Hepatocyte (in vitro differentiated cells): ENCODE measurements at regions not wholly inside any gene's neighbourhood (a gene's known extent, or its start where the extent isn't known, plus 50 kb on each side); places are given as distances from the start of the nearest gene placed in this dataset.

Experiments used
- DNase-seq: peaks from one replicate; pipeline ENCODE4 v3.0.0-alpha.2; 2016; ENCODE audit warnings: low spot score
- H2AFZ ChIP-seq: fragments of 200-600 bp; sonication (generic); 2 replicates; pipeline ENCODE4 v1.6.0; 2016; ENCODE audit warnings: antibody characterized with exemption, mild to moderate bottlenecking
- H3K27ac ChIP-seq: fragments of 200-600 bp; sonication (generic); 2 replicates; pipeline ENCODE4 v1.5.1; 2016; ENCODE audit warnings: mild to moderate bottlenecking
- H3K27me3 ChIP-seq: fragments of 200-600 bp; sonication (generic); 2 replicates; pipeline ENCODE4 v1.6.1; 2016
- H3K36me3 ChIP-seq: fragments of 200-600 bp; sonication (generic); replicated peaks from 2 replicates; pipeline ENCODE4 v1.5.1; 2016; ENCODE audit warnings: low read depth; ENCODE audit not compliant: insufficient read depth
- H3K4me1 ChIP-seq: fragments of 200-600 bp; sonication (generic); 2 replicates; pipeline ENCODE4 v1.5.1; 2016; ENCODE audit warnings: mild to moderate bottlenecking, moderate library complexity; ENCODE audit not compliant: insufficient read depth
- H3K4me2 ChIP-seq: fragments of 200-600 bp; sonication (generic); 2 replicates; pipeline ENCODE4 v1.6.0; 2016
- H3K4me3 ChIP-seq: fragments of 200-600 bp; sonication (generic); 2 replicates; pipeline ENCODE4 v1.5.1; 2016; ENCODE audit warnings: mild to moderate bottlenecking
- H3K79me2 ChIP-seq: fragments of 200-600 bp; sonication (generic); 2 replicates; pipeline ENCODE4 v1.6.0; 2017; ENCODE audit warnings: mild to moderate bottlenecking
- H3K9me2 ChIP-seq: fragments of 200-600 bp; sonication (generic); replicated peaks from 2 replicates; pipeline ENCODE4 v1.6.0; 2017; ENCODE audit warnings: mild to moderate bottlenecking; ENCODE audit not compliant: insufficient read depth
- H3K9me3 ChIP-seq: fragments of 200-600 bp; sonication (generic); 2 replicates; pipeline ENCODE4 v1.5.1; 2016; ENCODE audit warnings: low read depth, mild to moderate bottlenecking
- H4K20me1 ChIP-seq: fragments of 200-600 bp; sonication (generic); 2 replicates; pipeline ENCODE4 v1.6.0; 2016; ENCODE audit warnings: mild to moderate bottlenecking; ENCODE audit not compliant: insufficient read depth, poor library complexity, severe bottlenecking
- CTCF ChIP-seq: fragments of 200-600 bp; sonication (generic); IDR thresholded peaks from 2 replicates; pipeline ENCODE4 v1.5.1; 2016; ENCODE audit warnings: antibody characterized with exemption, mild to moderate bottlenecking; ENCODE audit not compliant: poor library complexity
- EZH2 ChIP-seq: fragments of 200-600 bp; sonication (generic); IDR thresholded peaks from 2 replicates; pipeline ENCODE4 v1.6.1; 2016; ENCODE audit warnings: antibody characterized with exemption, mild to moderate bottlenecking, borderline replicate concordance
- EZH2phosphoT487 ChIP-seq: fragments of 200-600 bp; sonication (generic); IDR thresholded peaks from one replicate; pipeline ENCODE4 v1.6.1; 2018; ENCODE audit warnings: antibody characterized with exemption, mild to moderate bottlenecking, low read depth, moderate library complexity; ENCODE audit not compliant: unreplicated experiment, severe bottlenecking
- WGBS: methylation state at CpG from one replicate; pipeline ENCODE4 v1.1.6; 2016; ENCODE audit warnings: low lambda C conversion rate; ENCODE audit errors: missing lambda C conversion rate; 5-methylcytosine and 5-hydroxymethylcytosine counted together

GRCh38 chr3:13253208-13253937 is 166.7 kb downstream of the NUP210 start:
- no peaks in the 10 kb centered on the region for H3K36me3 ChIP-seq
- no peaks in the 10 kb centered on the region for H3K27me3 ChIP-seq
- no peak overlapping the region for H3K4me2 ChIP-seq
- no peaks in the 10 kb centered on the region for H3K4me1 ChIP-seq
- no peaks in the 10 kb centered on the region for H3K79me2 ChIP-seq
- TF ChIP-seq CTCF (no peak), EZH2 (no peak), EZH2phosphoT487 (no peak)
- no peak overlapping the region for H3K4me3 ChIP-seq
- no peak overlapping the region for H2AFZ ChIP-seq
- H3K9me2 ChIP-seq: no peaks in the 10 kb centered on the region
- no peak overlapping the region for H3K27ac ChIP-seq
- H4K20me1 ChIP-seq: no peaks in the 10 kb centered on the region
- no peak for DNase-seq
- no peaks in the 10 kb centered on the region for H3K9me3 ChIP-seq
- 87% methylated on average over 16 of the region's 16 CpGs for WGBS

- no peaks in the 10 kb centered on the region for H3K36me3 ChIP-seq
- H3K4me1 ChIP-seq: no peaks in the 10 kb centered on the region
- no peak overlapping the region for H2AFZ ChIP-seq
- DNase-seq: no peak
- H3K27me3 ChIP-seq: no peaks in the 10 kb centered on the region
- H3K4me2 ChIP-seq: no peak overlapping the region
- H3K27ac ChIP-seq: no peak overlapping the region
- no peaks in the 10 kb centered on the region for H4K20me1 ChIP-seq
- H3K9me3 ChIP-seq: no peaks in the 10 kb centered on the region
- H3K4me3 ChIP-seq: no peak overlapping the region
- H3K9me2 ChIP-seq: no peaks in the 10 kb centered on the region
- TF ChIP-seq EZH2 (no peak), EZH2phosphoT487 (no peak), CTCF (no peak)
- WGBS: 91% methylated on average over 10 of the region's 10 CpGs
- no peaks in the 10 kb centered on the region for H3K79me2 ChIP-seq
Observed at GRCh38 chr3:13252207-13252606, 167.9 kb downstream of the NUP210 start.

GRCh38 chr3:13251166-13251903 is 168.8 kb downstream of the NUP210 start:
- Histone ChIP-seq H3K4me3 (no peak overlapping the region), H3K27ac (no peak overlapping the region), H3K4me2 (no peak overlapping the region), H3K79me2 (no peaks in the 10 kb centered on the region), H3K9me2 (no peaks in the 10 kb centered on the region), H3K36me3 (no peaks in the 10 kb centered on the region), H4K20me1 (no peaks in the 10 kb centered on the region), H2AFZ (no peak overlapping the region), H3K27me3 (no peaks in the 10 kb centered on the region), H3K9me3 (no peaks in the 10 kb centered on the region), H3K4me1 (no peaks in the 10 kb centered on the region)
- TF ChIP-seq EZH2 (no peak), EZH2phosphoT487 (no peak), CTCF (no peak)
- 89% methylated on average over 4 of the region's 4 CpGs for WGBS
- no peak for DNase-seq
